Adrenal gland (tissue), 9 donors: ENCODE measurements at regions not wholly inside any gene's neighbourhood (a gene's known extent, or its start where the extent isn't known, plus 50 kb on each side); places are given as distances from the start of the nearest gene placed in this dataset.

ENCODE experiments used
- DNase-seq, 7 donors: peaks; one replicate each; pipeline ENCODE4 v3.0.0-alpha.2; 2019 to 2020
- H3K27ac ChIP-seq, 5 donors: fragments of 200-600 bp; sonication (generic) in 4 of 5; 1 replicate in 3 of 5; 2 replicates in 2 of 5; pipeline versions ENCODE4 v1.5.1 to v1.8.0; 2016 to 2020; ENCODE audit warnings: mild to moderate bottlenecking in 1 of 5
- H3K27me3 ChIP-seq: fragments of 200-600 bp; 2 replicates; pipeline ENCODE4 v1.8.0; 2021
- H3K36me3 ChIP-seq, 2 donors: fragments of 200-600 bp; replicated peaks in 1 of 2; 1 replicate in 1 of 2; 2 replicates in 1 of 2; pipeline versions ENCODE4 v1.5.1 to v1.8.0; 2018 to 2022
- H3K4me1 ChIP-seq, 2 donors: fragments of 200-600 bp; replicated peaks in 1 of 2; 1 replicate in 1 of 2; 2 replicates in 1 of 2; pipeline versions ENCODE4 v1.5.1 to v1.8.0; 2018 to 2021
- H3K4me3 ChIP-seq, 4 donors: fragments of 200-600 bp; sonication (generic) in 3 of 4; one replicate each; pipeline ENCODE4 v1.5.1; 2016 to 2018
- H3K9me3 ChIP-seq, 3 donors: fragments of 200-600 bp; sonication (generic) in 1 of 3; replicated peaks in 1 of 3; 1 replicate in 2 of 3; 2 replicates in 1 of 3; pipeline versions ENCODE4 v1.5.1 to v1.8.0; 2016 to 2021
- POLR2A ChIP-seq, 2 donors: fragments of 450-650 bp; IDR thresholded peaks; one replicate each; pipeline ENCODE4 v1.6.1; 2017; ENCODE audit warnings: antibody characterized with exemption in 2 of 2, mild to moderate bottlenecking in 2 of 2, moderate library complexity in 1 of 2
- WGBS, 4 donors: extraction: QIAGEN DNeasy Blood & Tissue Kit in 2 of 4; methylation state at CpG; one replicate each; pipeline versions ENCODE4 v1.1.5 to v1.1.7; 2013 to 2017; 5-methylcytosine and 5-hydroxymethylcytosine counted together
- intact Hi-C, 2 donors: fragments of 100-400 bp; cut with DNase I; formaldehyde crosslinking; loops; one replicate each; pipeline versions ENCODE4 v1.14.1 to v1.15.0; 2022 to 2023
- TF ChIP-seq, protein P1 (sequence below), 6 experiments: fragments of 450-650 bp in 4 of 6; fragments of 200-600 bp in 2 of 6; sonication (generic) in 1 of 6; IDR thresholded peaks; 1 replicate in 5 of 6; 2 replicates in 1 of 6; pipeline versions ENCODE4 v1.5.1 to v1.8.0; 2016 to 2021; ENCODE audit warnings: antibody characterized with exemption in 6 of 6, mild to moderate bottlenecking in 2 of 6, moderate library complexity in 1 of 6
- donor health status: healthy with polysubstance abuse.
- donor health status: Bipolar disorder and iron deficiency.
- donor health status: DM: yes; HTN: yes; CAD: no.
- donor health status: DM: no; HTN: no; CAD: no.
- donor health status: DM: no; HTN: no; CAD: no.

DNA sequence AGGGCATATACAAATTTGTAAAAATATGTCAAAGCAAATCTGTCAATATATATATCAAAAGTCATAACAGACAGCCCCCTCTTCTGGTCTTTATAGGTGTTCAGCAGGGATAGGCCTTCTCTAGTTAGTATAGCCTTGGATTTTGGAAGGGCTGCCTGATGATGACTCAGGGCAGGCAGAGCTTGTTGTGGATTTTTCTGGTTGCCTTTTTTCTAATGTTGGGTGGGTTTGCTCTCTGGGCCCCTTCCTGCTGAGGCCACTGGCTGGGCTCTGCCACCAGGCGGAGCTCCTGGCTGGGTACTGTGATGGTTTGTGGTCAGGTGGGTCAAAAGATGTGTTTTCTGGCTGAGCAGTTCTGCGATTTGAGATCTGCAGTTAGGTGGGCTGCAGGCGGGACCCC is 294.2 kb downstream of the GRIA2 start:
- 55 to 81% (median 73%) methylated on average over 2 to 3 of the region's 3 CpGs for WGBS, 4 donors
- intact Hi-C loops = no loop called here

GRCh38 chr4:157509341-157509740 is 288.8 kb downstream of the GRIA2 start:
- Histone ChIP-seq H3K4me1 (no peaks in the 10 kb centered on the region), H3K27me3 (no peaks in the 10 kb centered on the region), H3K4me3 (no peak overlapping the region), H3K36me3 (no peaks in the 10 kb centered on the region), H3K27ac (no peak overlapping the region), H3K9me3 (no peaks in the 10 kb centered on the region)
- TF ChIP-seq, protein P1, sequence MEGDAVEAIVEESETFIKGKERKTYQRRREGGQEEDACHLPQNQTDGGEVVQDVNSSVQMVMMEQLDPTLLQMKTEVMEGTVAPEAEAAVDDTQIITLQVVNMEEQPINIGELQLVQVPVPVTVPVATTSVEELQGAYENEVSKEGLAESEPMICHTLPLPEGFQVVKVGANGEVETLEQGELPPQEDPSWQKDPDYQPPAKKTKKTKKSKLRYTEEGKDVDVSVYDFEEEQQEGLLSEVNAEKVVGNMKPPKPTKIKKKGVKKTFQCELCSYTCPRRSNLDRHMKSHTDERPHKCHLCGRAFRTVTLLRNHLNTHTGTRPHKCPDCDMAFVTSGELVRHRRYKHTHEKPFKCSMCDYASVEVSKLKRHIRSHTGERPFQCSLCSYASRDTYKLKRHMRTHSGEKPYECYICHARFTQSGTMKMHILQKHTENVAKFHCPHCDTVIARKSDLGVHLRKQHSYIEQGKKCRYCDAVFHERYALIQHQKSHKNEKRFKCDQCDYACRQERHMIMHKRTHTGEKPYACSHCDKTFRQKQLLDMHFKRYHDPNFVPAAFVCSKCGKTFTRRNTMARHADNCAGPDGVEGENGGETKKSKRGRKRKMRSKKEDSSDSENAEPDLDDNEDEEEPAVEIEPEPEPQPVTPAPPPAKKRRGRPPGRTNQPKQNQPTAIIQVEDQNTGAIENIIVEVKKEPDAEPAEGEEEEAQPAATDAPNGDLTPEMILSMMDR (IDR thresholded peaks at IDR 0.05) = no peak
- no peak for TF ChIP-seq POLR2A (IDR thresholded peaks at IDR 0.05)
- WGBS, 4 donors = 53 to 73% (median 66%) methylated on average over 3 of the region's 3 CpGs
- no peak for DNase-seq
- intact Hi-C loops = no loop called here

More for the DNA sequence above, 294.2 kb downstream of the GRIA2 start:
- no peak overlapping the region for H3K4me3 ChIP-seq
- H3K9me3 ChIP-seq = no peaks in the 10 kb centered on the region
- TF ChIP-seq, protein P1 (IDR thresholded peaks at IDR 0.05) = peak in 1 of 6 experiments; percentile 14
- TF ChIP-seq POLR2A (IDR thresholded peaks at IDR 0.05) = no peak
- no peaks in the 10 kb centered on the region for H3K36me3 ChIP-seq
- H3K4me1 ChIP-seq = no peaks in the 10 kb centered on the region
- no peak for DNase-seq
- H3K27me3 ChIP-seq = no peaks in the 10 kb centered on the region
- no peak overlapping the region for H3K27ac ChIP-seq

- Histone ChIP-seq H3K4me1 (no peaks in the 10 kb centered on the region), H3K27me3 (no peaks in the 10 kb centered on the region), H3K36me3 (no peaks in the 10 kb centered on the region), H3K9me3 (no peaks in the 10 kb centered on the region), H3K27ac (no peak overlapping the region), H3K4me3 (no peak overlapping the region)
- 85 to 95% (median 92%) methylated on average over 2 of the region's 2 CpGs for WGBS, 4 donors
- TF ChIP-seq, protein P1 (IDR thresholded peaks at IDR 0.05) = no peak
- no peak for TF ChIP-seq POLR2A (IDR thresholded peaks at IDR 0.05)
- intact Hi-C loops = no loop called here
- no peak for DNase-seq
These were observed 282.1 kb downstream of the GRIA2 start for GRCh38 chr4:157502656-157503055.

GRCh38 chr4:157459785-157460184 is 239.3 kb downstream of the GRIA2 start:
- Histone ChIP-seq H3K4me3 (no peak overlapping the region), H3K9me3 (no peaks in the 10 kb centered on the region), H3K4me1 (no peaks in the 10 kb centered on the region), H3K27me3 (no peaks in the 10 kb centered on the region), H3K36me3 (no peaks in the 10 kb centered on the region), H3K27ac (no peak overlapping the region)
- DNase-seq = no peak
- WGBS, 4 donors = 43 to 61% (median 46%) methylated on average over 3 of the region's 3 CpGs
- intact Hi-C loops = no loop called here
- TF ChIP-seq POLR2A (IDR thresholded peaks at IDR 0.05) = no peak
- TF ChIP-seq, protein P1 (IDR thresholded peaks at IDR 0.05) = no peak
